Left lung (tissue), 4 donors: ENCODE measurements at regions not wholly inside any gene's neighbourhood (a gene's known extent, or its start where the extent isn't known, plus 50 kb on each side); places are given as distances from the start of the nearest gene placed in this dataset.

Experiments
- ATAC-seq: fragments of 200-7000 bp; cut with Tn5 transposase; one replicate; pipeline ENCODE4 v1.9.1; 2020; ENCODE audit warnings: moderate library complexity
- DNase-seq, 4 donors: peaks; one replicate each; pipeline ENCODE4 v3.0.0-alpha.2; 2013 to 2020
- H3K27ac ChIP-seq, 2 donors: fragments of 200-600 bp; sonication (generic) in 1 of 2; one replicate each; pipeline versions ENCODE4 v1.5.0 to v1.8.0; 2020 to 2021
- H3K27me3 ChIP-seq, 2 donors: fragments of 200-600 bp; sonication (generic) in 1 of 2; one replicate each; pipeline versions ENCODE4 v1.5.0 to v1.8.0; 2020 to 2021
- H3K36me3 ChIP-seq, 2 donors: fragments of 200-600 bp; sonication (generic) in 1 of 2; one replicate each; pipeline versions ENCODE4 v1.5.0 to v1.8.0; 2020 to 2021
- H3K4me1 ChIP-seq, 2 donors: fragments of 200-600 bp; one replicate each; pipeline ENCODE4 v1.8.0; 2021
- H3K4me3 ChIP-seq, 2 donors: fragments of 200-600 bp; sonication (generic) in 1 of 2; one replicate each; pipeline versions ENCODE4 v1.5.0 to v1.8.0; 2020 to 2021; ENCODE audit warnings: mild to moderate bottlenecking in 1 of 2
- H3K9me3 ChIP-seq, 2 donors: fragments of 200-600 bp; sonication (generic) in 1 of 2; one replicate each; pipeline versions ENCODE4 v1.5.0 to v1.8.0; 2020 to 2021
- CTCF ChIP-seq, 2 donors: fragments of 200-600 bp; sonication (generic) in 1 of 2; IDR thresholded peaks; one replicate each; pipeline versions ENCODE4 v1.5.0 to v1.8.0; 2021; ENCODE audit warnings: antibody characterized with exemption in 2 of 2
- intact Hi-C, 2 donors: fragments of 100-400 bp; cut with DNase I; formaldehyde crosslinking; loops; one replicate each; pipeline versions ENCODE4 v1.11.2 to v1.14.2; 2022
- donor health status: DM: no; HTN: yes; CAD: no.
- donor health status: DM: no; HTN: no; CAD: no.

- no peak for TF ChIP-seq CTCF (IDR thresholded peaks at IDR 0.05)
- Histone ChIP-seq H3K36me3 (no peaks in the 10 kb centered on the region), H3K9me3 (no peaks in the 10 kb centered on the region), H3K4me1 (no peaks in the 10 kb centered on the region), H3K27ac (no peak overlapping the region), H3K4me3 (no peak overlapping the region), H3K27me3 (no peaks in the 10 kb centered on the region)
- ATAC-seq = peak; percentile 27
- peak in 2 of 4 donors; percentile 18 to 35 for DNase-seq
- intact Hi-C loops = no loop called here
Measured at GRCh38 chr13:103716718-103717117, 650.5 kb upstream of the SLC10A2 start.

GRCh38 chr13:103715335-103715734 is 649.1 kb upstream of the SLC10A2 start:
- DNase-seq (no peak), ATAC-seq (no peak)

GRCh38 chr13:103703246-103703645 is 637.0 kb upstream of the SLC10A2 start:
- no peaks in the 10 kb centered on the region for H3K36me3 ChIP-seq
- intact Hi-C loops = no loop called here
- H3K4me1 ChIP-seq = no peaks in the 10 kb centered on the region
- TF ChIP-seq CTCF (IDR thresholded peaks at IDR 0.05) = no peak
- ATAC-seq (no peak), DNase-seq (no peak)
- H3K27me3 ChIP-seq = no peaks in the 10 kb centered on the region
- no peak overlapping the region for H3K4me3 ChIP-seq
- H3K27ac ChIP-seq = no peak overlapping the region
- H3K9me3 ChIP-seq = peaks cover 0 to 8% of the 10 kb centered on the region in 2 donors

More at GRCh38 chr13:103715335-103715734, 649.1 kb upstream of the SLC10A2 start:
- Histone ChIP-seq H3K4me3 (no peak overlapping the region), H3K9me3 (no peaks in the 10 kb centered on the region), H3K4me1 (no peaks in the 10 kb centered on the region), H3K27me3 (no peaks in the 10 kb centered on the region), H3K27ac (no peak overlapping the region), H3K36me3 (no peaks in the 10 kb centered on the region)
- intact Hi-C loops = no loop called here
- TF ChIP-seq CTCF (IDR thresholded peaks at IDR 0.05) = no peak

- TF ChIP-seq CTCF (IDR thresholded peaks at IDR 0.05) = no peak
- intact Hi-C loops = no loop called here
- H3K4me3 ChIP-seq = no peak overlapping the region
- H3K4me1 ChIP-seq = no peaks in the 10 kb centered on the region
- H3K9me3 ChIP-seq = no peaks in the 10 kb centered on the region
- ATAC-seq = no peak
- H3K27ac ChIP-seq = no peak overlapping the region
- no peak for DNase-seq
- H3K27me3 ChIP-seq = no peaks in the 10 kb centered on the region
- H3K36me3 ChIP-seq = no peaks in the 10 kb centered on the region
Measured at GRCh38 chr13:103698000-103698399, 631.8 kb upstream of the SLC10A2 start.

GRCh38 chr13:103695320-103695719 is 629.1 kb upstream of the SLC10A2 start:
- Histone ChIP-seq H3K9me3 (no peaks in the 10 kb centered on the region), H3K4me3 (no peak overlapping the region), H3K27me3 (no peaks in the 10 kb centered on the region), H3K27ac (no peak overlapping the region), H3K36me3 (no peaks in the 10 kb centered on the region), H3K4me1 (no peaks in the 10 kb centered on the region)
- intact Hi-C loops = no loop called here
- no peak for TF ChIP-seq CTCF (IDR thresholded peaks at IDR 0.05)
- no peak for ATAC-seq
- no peak for DNase-seq
